SK-N-SH treated with all-trans-retinoic acid at 6 μM for 48 hours (cell line): ENCODE measurements at regions not wholly inside any gene's neighbourhood (a gene's known extent, or its start where the extent isn't known, plus 50 kb on each side); places are given as distances from the start of the nearest gene placed in this dataset.

Experiments
- ATAC-seq: fragments of 200-7000 bp; cut with Tn5 transposase; 3 replicates; pipeline ENCODE4 v1.9.1; 2020; ENCODE audit warnings: mild to moderate bottlenecking, moderate library complexity
- BACH2 ChIP-seq: fragments of 250-450 bp; sonication (Bioruptor Pico); IDR thresholded peaks from 2 replicates; pipeline ENCODE4 v1.9.0; 2021; ENCODE audit warnings: mild to moderate bottlenecking, borderline replicate concordance
- CREB5 ChIP-seq: fragments of 250-450 bp; sonication (Bioruptor Pico); IDR thresholded peaks from 2 replicates; pipeline ENCODE4 v1.5.1; 2020; ENCODE audit warnings: low read depth, mild to moderate bottlenecking, moderate library complexity
- CSDC2 ChIP-seq: fragments of 250-450 bp; sonication (Bioruptor Pico); IDR thresholded peaks from 2 replicates; pipeline ENCODE4 v1.5.0; 2020; ENCODE audit warnings: mild to moderate bottlenecking, moderate library complexity
- ESRRG ChIP-seq: fragments of 250-450 bp; sonication (Bioruptor Pico); IDR thresholded peaks from 2 replicates; pipeline ENCODE4 v1.6.1; 2021; ENCODE audit warnings: mild to moderate bottlenecking
- GLIS3 ChIP-seq: fragments of 250-450 bp; sonication (Bioruptor Pico); IDR thresholded peaks from 2 replicates; pipeline ENCODE4 v1.5.0; 2020; ENCODE audit warnings: mild to moderate bottlenecking, moderate library complexity
- ISL1 ChIP-seq: fragments of 250-450 bp; sonication (Bioruptor Pico); IDR thresholded peaks from 2 replicates; pipeline ENCODE4 v2.1.2; 2022; ENCODE audit warnings: mild to moderate bottlenecking, moderate library complexity
- OSR1 ChIP-seq: fragments of 250-450 bp; sonication (Bioruptor Pico); IDR thresholded peaks from 2 replicates; pipeline ENCODE4 v1.8.0; 2022; ENCODE audit warnings: moderate library complexity, mild to moderate bottlenecking, inconsistent platforms
- PATZ1 ChIP-seq: fragments of 250-450 bp; sonication (Bioruptor Pico); IDR thresholded peaks from 2 replicates; pipeline ENCODE4 v1.8.0; 2020; ENCODE audit warnings: mild to moderate bottlenecking, moderate library complexity, borderline replicate concordance
- RARB ChIP-seq: fragments of 250-450 bp; sonication (Bioruptor Pico); IDR thresholded peaks from 2 replicates; pipeline ENCODE4 v1.8.0; 2021; ENCODE audit warnings: mild to moderate bottlenecking, moderate library complexity
- TCF4 ChIP-seq: fragments of 250-450 bp; sonication (Bioruptor Pico); IDR thresholded peaks from 2 replicates; pipeline ENCODE4 v1.8.0; 2021; ENCODE audit warnings: mild to moderate bottlenecking, moderate library complexity, borderline replicate concordance
- TSHZ2 ChIP-seq: fragments of 250-450 bp; sonication (Bioruptor Pico); IDR thresholded peaks from 2 replicates; pipeline ENCODE4 v1.5.0; 2020; ENCODE audit warnings: mild to moderate bottlenecking, moderate library complexity
- ZC3H10 ChIP-seq: fragments of 250-450 bp; sonication (Bioruptor Pico); IDR thresholded peaks from 2 replicates; pipeline ENCODE4 v1.5.1; 2021; ENCODE audit warnings: mild to moderate bottlenecking, moderate library complexity
- ZFP3 ChIP-seq: fragments of 250-450 bp; sonication (Bioruptor Pico); IDR thresholded peaks from 2 replicates; pipeline ENCODE4 v1.5.0; 2020; ENCODE audit warnings: mild to moderate bottlenecking, moderate library complexity
- ZFP30 ChIP-seq: fragments of 450-650 bp; formaldehyde crosslinking; IDR thresholded peaks from 2 replicates; pipeline ENCODE4 v1.5.0; 2022; ENCODE audit warnings: mild to moderate bottlenecking, moderate library complexity
- ZNF565 ChIP-seq: fragments of 450-650 bp; formaldehyde crosslinking; conservative IDR thresholded peaks from 2 replicates; pipeline ENCODE4 v1.5.0; 2020; ENCODE audit warnings: low read depth, mild to moderate bottlenecking, moderate library complexity
- ZNF70 ChIP-seq: fragments of 450-650 bp; formaldehyde crosslinking; IDR thresholded peaks from 2 replicates; pipeline ENCODE4 v1.5.0; 2020; ENCODE audit warnings: mild to moderate bottlenecking, moderate library complexity

GRCh38 chr5:158270996-158271554 is 412.1 kb upstream of the CLINT1 start:
- no peak for ATAC-seq
- TF ChIP-seq ISL1 (CRISPR knock-in tag) (peak; percentile 46; the same call in 1 of the 2 replicates), PATZ1 (no peak)

GRCh38 chr5:158268286-158268685 is 409.3 kb upstream of the CLINT1 start:
- no peak for TF ChIP-seq GLIS3 (CRISPR knock-in tag)
- no peak for ATAC-seq

GRCh38 chr5:158267228-158267627 is 408.3 kb upstream of the CLINT1 start:
- TF ChIP-seq RARB (CRISPR knock-in tag): no peak
- no peak for TF ChIP-seq ZC3H10 (CRISPR knock-in tag)
- TF ChIP-seq TSHZ2: no peak

GRCh38 chr5:158265931-158266700 is 407.2 kb upstream of the CLINT1 start:
- ATAC-seq: no peak
- TF ChIP-seq ZNF565 (no peak), GLIS3 (CRISPR knock-in tag) (no peak), ZC3H10 (CRISPR knock-in tag) (no peak), PATZ1 (no peak), OSR1 (no peak), ZNF70 (no peak), BACH2 (CRISPR knock-in tag) (no peak), ISL1 (CRISPR knock-in tag) (no peak), ZFP3 (CRISPR knock-in tag) (no peak)

More at GRCh38 chr5:158267228-158267627, 408.3 kb upstream of the CLINT1 start:
- no peak for ATAC-seq

GRCh38 chr5:158265346-158265745 is 406.4 kb upstream of the CLINT1 start:
- TF ChIP-seq PATZ1 (no peak), ESRRG (CRISPR knock-in tag) (no peak)
- TF ChIP-seq, all 23 proteins: peak for 0
- no peak for ATAC-seq

GRCh38 chr5:158264264-158264663 is 405.3 kb upstream of the CLINT1 start:
- no peak for ATAC-seq

More at GRCh38 chr5:158264264-158264663, 405.3 kb upstream of the CLINT1 start:
- TF ChIP-seq ISL1 (CRISPR knock-in tag) (peak; percentile 34; the same call in 1 of the 2 replicates), BACH2 (CRISPR knock-in tag) (no peak), CREB5 (no peak), OSR1 (no peak), ZFP30 (no peak), CSDC2 (CRISPR knock-in tag) (no peak), TCF4 (CRISPR knock-in tag) (peak; percentile 31)
- TF ChIP-seq, all 23 proteins: peak for 2
